Astrocyte (in vitro differentiated cells and primary cell): ENCODE measurements at regions not wholly inside any gene's neighbourhood (a gene's known extent, or its start where the extent isn't known, plus 50 kb on each side); places are given as distances from the start of the nearest gene placed in this dataset.

Experiments used
- DNase-seq: peaks from one replicate; pipeline ENCODE4 v3.0.0-alpha.2; 2010; ENCODE audit warnings: low read depth
- FAIRE-seq: peaks from 2 replicates; lab custom pipeline; 2011; peaks lifted over from hg19 to GRCh38; lab: Jason Lieb, UNC
- H2AFZ ChIP-seq: 2 replicates; pipeline ENCODE4 v1.6.0; 2012; ENCODE audit warnings: low read depth, low read length, inconsistent platforms
- H3K27ac ChIP-seq: 2 replicates; pipeline ENCODE4 v1.5.1; 2011; ENCODE audit warnings: low read depth, low read length, inconsistent platforms
- H3K27me3 ChIP-seq: 2 replicates; pipeline ENCODE4 v1.6.0; 2011; ENCODE audit warnings: low read length, inconsistent platforms; ENCODE audit not compliant: insufficient read depth
- H3K36me3 ChIP-seq: 2 replicates; pipeline ENCODE4 v1.5.1; 2011; ENCODE audit warnings: low read length, inconsistent platforms; ENCODE audit not compliant: insufficient read depth
- H3K4me1 ChIP-seq: 2 replicates; pipeline ENCODE4 v1.5.1; 2011; ENCODE audit warnings: low read length, inconsistent platforms; ENCODE audit not compliant: insufficient read depth
- H3K4me2 ChIP-seq: 2 replicates; pipeline ENCODE4 v1.6.0; 2012; ENCODE audit warnings: low read length, inconsistent platforms
- H3K4me3 ChIP-seq: 2 replicates; pipeline ENCODE4 v1.5.1; 2011; ENCODE audit warnings: low read depth, mild to moderate bottlenecking, low read length, inconsistent platforms; ENCODE audit not compliant: insufficient read depth
- H3K79me2 ChIP-seq: 2 replicates; pipeline ENCODE4 v1.6.0; 2012; ENCODE audit warnings: mild to moderate bottlenecking, low read length, inconsistent platforms; ENCODE audit not compliant: insufficient read depth
- H3K9ac ChIP-seq: 2 replicates; pipeline ENCODE4 v1.6.0; 2012; ENCODE audit warnings: mild to moderate bottlenecking, low read length, inconsistent platforms
- H3K9me3 ChIP-seq: 2 replicates; pipeline ENCODE4 v1.5.1; 2012; ENCODE audit warnings: low read depth, mild to moderate bottlenecking, low read length, inconsistent platforms; ENCODE audit not compliant: insufficient read depth
- H4K20me1 ChIP-seq: 2 replicates; pipeline ENCODE4 v1.6.0; 2012; ENCODE audit warnings: low read length, inconsistent platforms; ENCODE audit not compliant: insufficient read depth
- H3K27ac Mint-ChIP-seq: one replicate; pipeline ENCODE4 v1.8.0; 2021; ENCODE audit warnings: mild to moderate bottlenecking, mixed read lengths; ENCODE audit not compliant: unreplicated experiment
- H3K27me3 Mint-ChIP-seq: one replicate; pipeline ENCODE4 v1.8.0; 2021; ENCODE audit warnings: low read depth, mixed read lengths; ENCODE audit not compliant: unreplicated experiment
- H3K36me3 Mint-ChIP-seq: one replicate; pipeline ENCODE4 v1.8.0; 2021; ENCODE audit warnings: low read depth, mixed read lengths; ENCODE audit not compliant: unreplicated experiment
- H3K4me1 Mint-ChIP-seq: one replicate; pipeline ENCODE4 v1.8.0; 2021; ENCODE audit warnings: low read depth, mixed read lengths; ENCODE audit not compliant: unreplicated experiment
- H3K4me3 Mint-ChIP-seq: one replicate; pipeline ENCODE4 v1.8.0; 2021; ENCODE audit warnings: mild to moderate bottlenecking, moderate library complexity, mixed read lengths; ENCODE audit not compliant: unreplicated experiment
- H3K9me3 Mint-ChIP-seq: one replicate; pipeline ENCODE4 v1.8.0; 2021; ENCODE audit warnings: mild to moderate bottlenecking, mixed read lengths; ENCODE audit not compliant: unreplicated experiment
- CTCF ChIP-seq: IDR thresholded peaks from 2 replicates; pipeline ENCODE4 v1.5.1; 2011; ENCODE audit warnings: low read depth, mild to moderate bottlenecking, inconsistent platforms, low read length, moderate library complexity; ENCODE audit not compliant: insufficient read depth
- EZH2 ChIP-seq: IDR thresholded peaks from 2 replicates; pipeline ENCODE4 v1.6.1; 2012; ENCODE audit warnings: mild to moderate bottlenecking, low read length, inconsistent platforms; ENCODE audit not compliant: insufficient read depth

GRCh38 chr6:104548297-104548696, 311.4 kb downstream of the HACE1 start:
- FAIRE-seq (no peak), DNase-seq (no peak)
- Mint-ChIP-seq H3K9me3 (no peaks in the 10 kb centered on the region), H3K4me3 (no peak overlapping the region), H3K27me3 (no peaks in the 10 kb centered on the region), H3K27ac (no peak overlapping the region), H3K36me3 (no peaks in the 10 kb centered on the region), H3K4me1 (no peaks in the 10 kb centered on the region)
- Histone ChIP-seq H3K9me3 (no peaks in the 10 kb centered on the region), H3K4me2 (no peak overlapping the region), H4K20me1 (no peaks in the 10 kb centered on the region), H3K27me3 (no peaks in the 10 kb centered on the region), H3K27ac (no peak overlapping the region), H3K36me3 (no peaks in the 10 kb centered on the region), H3K79me2 (no peaks in the 10 kb centered on the region), H3K4me3 (no peak overlapping the region), H2AFZ (no peak overlapping the region), H3K4me1 (no peaks in the 10 kb centered on the region), H3K9ac (no peak overlapping the region)
- TF ChIP-seq CTCF (no peak), EZH2 (no peak)

GRCh38 chr6:104541411-104541810, 318.3 kb downstream of the HACE1 start:
- Mint-ChIP-seq H3K27me3 (no peaks in the 10 kb centered on the region), H3K9me3 (no peaks in the 10 kb centered on the region), H3K36me3 (no peaks in the 10 kb centered on the region), H3K4me1 (peaks cover 39% of the 10 kb centered on the region), H3K4me3 (no peak overlapping the region), H3K27ac (peak overlapping the region; percentile 89)
- H3K4me3 ChIP-seq: no peak overlapping the region
- peaks cover 6% of the 10 kb centered on the region for H3K4me1 ChIP-seq
- TF ChIP-seq EZH2: no peak
- TF ChIP-seq CTCF: no peak
- no peak overlapping the region for H3K27ac ChIP-seq
- H4K20me1 ChIP-seq: no peaks in the 10 kb centered on the region
- H3K9ac ChIP-seq: no peak overlapping the region
- FAIRE-seq (no peak), DNase-seq (no peak)
- no peaks in the 10 kb centered on the region for H3K27me3 ChIP-seq
- no peak overlapping the region for H3K4me2 ChIP-seq
- H2AFZ ChIP-seq: no peak overlapping the region
- no peaks in the 10 kb centered on the region for H3K79me2 ChIP-seq
- H3K36me3 ChIP-seq: no peaks in the 10 kb centered on the region
- no peaks in the 10 kb centered on the region for H3K9me3 ChIP-seq

GRCh38 chr6:104540743-104541142, 319.0 kb downstream of the HACE1 start:
- no peak overlapping the region for H3K9ac ChIP-seq
- no peak overlapping the region for H3K27ac ChIP-seq
- H3K79me2 ChIP-seq: no peaks in the 10 kb centered on the region
- DNase-seq: peak; percentile 89
- no peaks in the 10 kb centered on the region for H3K36me3 ChIP-seq
- Mint-ChIP-seq H3K27ac (peak overlapping the region; percentile 89), H3K4me3 (peak overlapping the region; percentile 36), H3K9me3 (no peaks in the 10 kb centered on the region), H3K36me3 (no peaks in the 10 kb centered on the region), H3K4me1 (peaks cover 45% of the 10 kb centered on the region), H3K27me3 (no peaks in the 10 kb centered on the region)
- H3K4me1 ChIP-seq: peaks cover 6% of the 10 kb centered on the region
- FAIRE-seq: no peak
- H2AFZ ChIP-seq: no peak overlapping the region
- H3K27me3 ChIP-seq: no peaks in the 10 kb centered on the region
- no peak overlapping the region for H3K4me2 ChIP-seq
- no peaks in the 10 kb centered on the region for H4K20me1 ChIP-seq
- H3K4me3 ChIP-seq: no peak overlapping the region
- H3K9me3 ChIP-seq: no peaks in the 10 kb centered on the region
- TF ChIP-seq EZH2 (no peak), CTCF (no peak)
